SK-N-SH treated with all-trans-retinoic acid at 6 μM for 48 hours (cell line): ENCODE measurements at regions not wholly inside any gene's neighbourhood (a gene's known extent, or its start where the extent isn't known, plus 50 kb on each side); places are given as distances from the start of the nearest gene placed in this dataset.

Experiments used
- ARNTL ChIP-seq: fragments of 450-650 bp; formaldehyde crosslinking; IDR thresholded peaks from 2 replicates; pipeline ENCODE4 v1.5.0; 2020; ENCODE audit warnings: low read depth, mild to moderate bottlenecking, moderate library complexity, borderline replicate concordance
- CREB5 ChIP-seq: fragments of 250-450 bp; sonication (Bioruptor Pico); IDR thresholded peaks from 2 replicates; pipeline ENCODE4 v1.5.1; 2020; ENCODE audit warnings: low read depth, mild to moderate bottlenecking, moderate library complexity
- ESRRG ChIP-seq: fragments of 250-450 bp; sonication (Bioruptor Pico); IDR thresholded peaks from 2 replicates; pipeline ENCODE4 v1.6.1; 2021; ENCODE audit warnings: mild to moderate bottlenecking
- GLIS3 ChIP-seq: fragments of 250-450 bp; sonication (Bioruptor Pico); IDR thresholded peaks from 2 replicates; pipeline ENCODE4 v1.5.0; 2020; ENCODE audit warnings: mild to moderate bottlenecking, moderate library complexity
- POU6F1 ChIP-seq: fragments of 250-450 bp; sonication (Bioruptor Pico); IDR thresholded peaks from 2 replicates; pipeline ENCODE4 v1.8.0; 2021; ENCODE audit warnings: low read depth, mild to moderate bottlenecking, moderate library complexity, borderline replicate concordance
- RARB ChIP-seq: fragments of 250-450 bp; sonication (Bioruptor Pico); IDR thresholded peaks from 2 replicates; pipeline ENCODE4 v1.8.0; 2021; ENCODE audit warnings: mild to moderate bottlenecking, moderate library complexity
- TCF4 ChIP-seq: fragments of 250-450 bp; sonication (Bioruptor Pico); IDR thresholded peaks from 2 replicates; pipeline ENCODE4 v1.8.0; 2021; ENCODE audit warnings: mild to moderate bottlenecking, moderate library complexity, borderline replicate concordance
- TOX ChIP-seq: fragments of 250-450 bp; sonication (Bioruptor Pico); IDR thresholded peaks from 2 replicates; pipeline ENCODE4 v1.8.0; 2021; ENCODE audit warnings: mild to moderate bottlenecking, moderate library complexity, borderline replicate concordance
- TSHZ2 ChIP-seq: fragments of 250-450 bp; sonication (Bioruptor Pico); IDR thresholded peaks from 2 replicates; pipeline ENCODE4 v1.5.0; 2020; ENCODE audit warnings: mild to moderate bottlenecking, moderate library complexity
- ZC3H10 ChIP-seq: fragments of 250-450 bp; sonication (Bioruptor Pico); IDR thresholded peaks from 2 replicates; pipeline ENCODE4 v1.5.1; 2021; ENCODE audit warnings: mild to moderate bottlenecking, moderate library complexity
- ZFP30 ChIP-seq: fragments of 450-650 bp; formaldehyde crosslinking; IDR thresholded peaks from 2 replicates; pipeline ENCODE4 v1.5.0; 2022; ENCODE audit warnings: mild to moderate bottlenecking, moderate library complexity
- ZNF8 ChIP-seq: fragments of 450-650 bp; formaldehyde crosslinking; IDR thresholded peaks from 2 replicates; pipeline ENCODE4 v1.5.0; 2020; ENCODE audit warnings: mild to moderate bottlenecking, moderate library complexity
- TF ChIP-seq, protein P1 (sequence below): fragments of 250-450 bp; sonication (Bioruptor Pico); IDR thresholded peaks from 2 replicates; pipeline ENCODE4 v1.8.0; 2020; ENCODE audit warnings: mild to moderate bottlenecking, moderate library complexity, borderline replicate concordance
- TF ChIP-seq, protein P2 (sequence below): fragments of 250-450 bp; sonication (Bioruptor Pico); IDR thresholded peaks from 2 replicates; pipeline ENCODE4 v1.5.1; 2021; ENCODE audit warnings: mild to moderate bottlenecking, moderate library complexity

- TF ChIP-seq TCF4 (CRISPR knock-in tag), result no peak
- no peak for TF ChIP-seq ARNTL
- TF ChIP-seq TSHZ2 (CRISPR knock-in tag), result no peak
- no peak for TF ChIP-seq CREB5
- TF ChIP-seq, protein P1, sequence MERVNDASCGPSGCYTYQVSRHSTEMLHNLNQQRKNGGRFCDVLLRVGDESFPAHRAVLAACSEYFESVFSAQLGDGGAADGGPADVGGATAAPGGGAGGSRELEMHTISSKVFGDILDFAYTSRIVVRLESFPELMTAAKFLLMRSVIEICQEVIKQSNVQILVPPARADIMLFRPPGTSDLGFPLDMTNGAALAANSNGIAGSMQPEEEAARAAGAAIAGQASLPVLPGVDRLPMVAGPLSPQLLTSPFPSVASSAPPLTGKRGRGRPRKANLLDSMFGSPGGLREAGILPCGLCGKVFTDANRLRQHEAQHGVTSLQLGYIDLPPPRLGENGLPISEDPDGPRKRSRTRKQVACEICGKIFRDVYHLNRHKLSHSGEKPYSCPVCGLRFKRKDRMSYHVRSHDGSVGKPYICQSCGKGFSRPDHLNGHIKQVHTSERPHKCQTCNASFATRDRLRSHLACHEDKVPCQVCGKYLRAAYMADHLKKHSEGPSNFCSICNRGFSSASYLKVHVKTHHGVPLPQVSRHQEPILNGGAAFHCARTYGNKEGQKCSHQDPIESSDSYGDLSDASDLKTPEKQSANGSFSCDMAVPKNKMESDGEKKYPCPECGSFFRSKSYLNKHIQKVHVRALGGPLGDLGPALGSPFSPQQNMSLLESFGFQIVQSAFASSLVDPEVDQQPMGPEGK (CRISPR knock-in tag), result no peak
- TF ChIP-seq, protein P2, sequence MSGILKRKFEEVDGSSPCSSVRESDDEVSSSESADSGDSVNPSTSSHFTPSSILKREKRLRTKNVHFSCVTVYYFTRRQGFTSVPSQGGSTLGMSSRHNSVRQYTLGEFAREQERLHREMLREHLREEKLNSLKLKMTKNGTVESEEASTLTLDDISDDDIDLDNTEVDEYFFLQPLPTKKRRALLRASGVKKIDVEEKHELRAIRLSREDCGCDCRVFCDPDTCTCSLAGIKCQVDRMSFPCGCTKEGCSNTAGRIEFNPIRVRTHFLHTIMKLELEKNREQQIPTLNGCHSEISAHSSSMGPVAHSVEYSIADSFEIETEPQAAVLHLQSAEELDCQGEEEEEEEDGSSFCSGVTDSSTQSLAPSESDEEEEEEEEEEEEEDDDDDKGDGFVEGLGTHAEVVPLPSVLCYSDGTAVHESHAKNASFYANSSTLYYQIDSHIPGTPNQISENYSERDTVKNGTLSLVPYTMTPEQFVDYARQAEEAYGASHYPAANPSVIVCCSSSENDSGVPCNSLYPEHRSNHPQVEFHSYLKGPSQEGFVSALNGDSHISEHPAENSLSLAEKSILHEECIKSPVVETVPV (CRISPR knock-in tag), result no peak
- TF ChIP-seq ESRRG (CRISPR knock-in tag), result no peak
- no peak for TF ChIP-seq RARB (CRISPR knock-in tag)
- no peak for TF ChIP-seq ZC3H10 (CRISPR knock-in tag)
- no peak for TF ChIP-seq GLIS3 (CRISPR knock-in tag)
- no peak for TF ChIP-seq POU6F1 (CRISPR knock-in tag)
- TF ChIP-seq ZNF8 (CRISPR knock-in tag), result no peak
- TF ChIP-seq ZFP30 (CRISPR knock-in tag), result no peak
- no peak for TF ChIP-seq TOX (CRISPR knock-in tag)
These were observed 150.0 kb downstream of the RTP4 start for GRCh38 chr3:187518207-187518606.
